Smooth muscle cell (in vitro differentiated cells): ENCODE measurements at regions not wholly inside any gene's neighbourhood (a gene's known extent, or its start where the extent isn't known, plus 50 kb on each side); places are given as distances from the start of the nearest gene placed in this dataset.
"Not testable (repeated sequence)": the region's sequence is repeated elsewhere in the genome, so short reads cannot be mapped to it uniquely, and the experiment has no call there.

Source experiments
- DNase-seq: peaks from one replicate; lab custom pipeline; 2025; ENCODE audit not compliant: unreplicated experiment; lab: John Stamatoyannopoulos, UW
- H2AFZ ChIP-seq: fragments of 200-600 bp; sonication (generic); 2 replicates; pipeline ENCODE4 v1.6.0; 2016; ENCODE audit warnings: antibody characterized with exemption, low read depth, mild to moderate bottlenecking
- H3F3A ChIP-seq: fragments of 200-600 bp; sonication (generic); 2 replicates; pipeline ENCODE4 v1.6.0; 2017; ENCODE audit warnings: antibody characterized with exemption, low read depth
- H3K27ac ChIP-seq: fragments of 200-600 bp; sonication (generic); 2 replicates; pipeline ENCODE4 v1.5.1; 2016; ENCODE audit warnings: low read depth, mild to moderate bottlenecking
- H3K27me3 ChIP-seq: fragments of 200-600 bp; sonication (generic); 2 replicates; pipeline ENCODE4 v1.6.1; 2016; ENCODE audit warnings: low read depth, mild to moderate bottlenecking
- H3K36me3 ChIP-seq: fragments of 200-600 bp; sonication (generic); 2 replicates; pipeline ENCODE4 v1.5.1; 2016; ENCODE audit warnings: low read depth
- H3K4me1 ChIP-seq: fragments of 200-600 bp; sonication (generic); 2 replicates; pipeline ENCODE4 v1.5.1; 2016; ENCODE audit warnings: low read depth
- H3K4me2 ChIP-seq: fragments of 200-600 bp; sonication (generic); 2 replicates; pipeline ENCODE4 v1.6.0; 2016; ENCODE audit warnings: mild to moderate bottlenecking
- H3K4me3 ChIP-seq: fragments of 200-600 bp; sonication (generic); 2 replicates; pipeline ENCODE4 v1.5.1; 2016; ENCODE audit warnings: mild to moderate bottlenecking
- H3K79me2 ChIP-seq: fragments of 200-600 bp; sonication (generic); 2 replicates; pipeline ENCODE4 v1.6.0; 2016; ENCODE audit warnings: low read depth, mild to moderate bottlenecking
- H3K9ac ChIP-seq: fragments of 200-600 bp; sonication (generic); 2 replicates; pipeline ENCODE4 v1.6.0; 2016; ENCODE audit warnings: low read depth
- H3K9me3 ChIP-seq: fragments of 200-600 bp; sonication (generic); replicated peaks from 2 replicates; pipeline ENCODE4 v1.5.1; 2016; ENCODE audit warnings: low read depth
- H4K20me1 ChIP-seq: fragments of 200-600 bp; sonication (generic); 2 replicates; pipeline ENCODE4 v1.6.0; 2016; ENCODE audit warnings: low read depth
- WGBS: methylation state at CpG from one replicate; pipeline ENCODE4 v1.1.7; 2016; ENCODE audit warnings: low lambda C conversion rate; 5-methylcytosine and 5-hydroxymethylcytosine counted together
- TF ChIP-seq, protein P1 (sequence below): fragments of 200-600 bp; sonication (generic); IDR thresholded peaks from 2 replicates; pipeline ENCODE4 v1.5.1; 2017; ENCODE audit warnings: borderline replicate concordance, mild to moderate bottlenecking, antibody characterized with exemption; ENCODE audit not compliant: insufficient read depth, poor library complexity, severe bottlenecking

DNA sequence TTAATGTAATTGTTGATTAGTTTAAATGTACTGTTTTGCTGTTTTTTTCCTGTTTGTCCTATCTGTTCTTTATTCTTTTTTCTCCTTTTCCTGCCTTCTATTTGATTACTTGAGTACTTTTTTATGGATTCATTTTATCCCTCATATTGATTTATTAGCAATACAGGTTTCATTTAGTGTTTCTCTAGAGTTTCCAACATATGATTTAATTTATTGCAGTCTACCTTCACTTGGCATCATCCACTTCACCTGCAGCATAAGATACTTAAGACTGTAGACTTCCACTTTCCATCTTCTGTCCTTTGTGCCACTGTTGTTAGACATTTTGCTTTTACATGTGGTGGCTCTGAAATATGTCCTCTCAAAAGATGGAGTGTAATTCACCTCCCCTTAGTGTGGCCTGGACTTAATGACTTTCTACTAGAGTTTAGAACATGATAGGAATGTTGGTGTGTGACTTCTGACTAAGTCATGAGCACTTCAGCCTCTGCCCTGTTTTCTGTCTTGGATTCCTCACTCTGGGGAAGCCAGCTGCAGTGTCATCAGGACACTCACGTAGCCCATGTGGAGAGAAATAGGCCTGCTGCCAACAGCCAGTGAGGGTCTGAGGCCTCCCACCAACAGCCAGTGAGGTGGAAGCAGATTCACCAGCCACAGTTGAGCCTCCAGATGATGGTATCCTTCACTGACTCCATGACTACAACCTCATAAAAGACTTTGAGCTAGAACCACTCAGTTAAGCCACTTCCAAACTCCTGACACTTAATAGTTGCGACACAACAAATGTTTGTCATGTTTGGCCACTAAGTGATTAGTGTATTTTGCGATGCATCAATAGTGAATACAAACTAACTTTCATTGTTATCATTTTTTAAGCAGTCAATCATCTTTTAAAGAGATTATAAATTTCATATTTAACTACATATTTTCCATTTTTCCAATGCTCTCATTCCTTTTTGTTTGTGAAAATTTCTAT is 643.5 kb upstream of the DPP6 start:
- no peaks in the 10 kb centered on the region for H3K4me1 ChIP-seq
- DNase-seq, result no peak
- H3K4me3 ChIP-seq, result no peak overlapping the region
- no peaks in the 10 kb centered on the region for H3F3A ChIP-seq
- no peak overlapping the region for H3K9ac ChIP-seq
- H3K27ac ChIP-seq, result no peak overlapping the region
- TF ChIP-seq, protein P1, sequence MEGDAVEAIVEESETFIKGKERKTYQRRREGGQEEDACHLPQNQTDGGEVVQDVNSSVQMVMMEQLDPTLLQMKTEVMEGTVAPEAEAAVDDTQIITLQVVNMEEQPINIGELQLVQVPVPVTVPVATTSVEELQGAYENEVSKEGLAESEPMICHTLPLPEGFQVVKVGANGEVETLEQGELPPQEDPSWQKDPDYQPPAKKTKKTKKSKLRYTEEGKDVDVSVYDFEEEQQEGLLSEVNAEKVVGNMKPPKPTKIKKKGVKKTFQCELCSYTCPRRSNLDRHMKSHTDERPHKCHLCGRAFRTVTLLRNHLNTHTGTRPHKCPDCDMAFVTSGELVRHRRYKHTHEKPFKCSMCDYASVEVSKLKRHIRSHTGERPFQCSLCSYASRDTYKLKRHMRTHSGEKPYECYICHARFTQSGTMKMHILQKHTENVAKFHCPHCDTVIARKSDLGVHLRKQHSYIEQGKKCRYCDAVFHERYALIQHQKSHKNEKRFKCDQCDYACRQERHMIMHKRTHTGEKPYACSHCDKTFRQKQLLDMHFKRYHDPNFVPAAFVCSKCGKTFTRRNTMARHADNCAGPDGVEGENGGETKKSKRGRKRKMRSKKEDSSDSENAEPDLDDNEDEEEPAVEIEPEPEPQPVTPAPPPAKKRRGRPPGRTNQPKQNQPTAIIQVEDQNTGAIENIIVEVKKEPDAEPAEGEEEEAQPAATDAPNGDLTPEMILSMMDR, result no peak
- WGBS, result 76% methylated on average over 3 of the region's 3 CpGs
- H4K20me1 ChIP-seq, result no peaks in the 10 kb centered on the region
- no peak overlapping the region for H2AFZ ChIP-seq
- H3K4me2 ChIP-seq, result no peak overlapping the region
- peaks cover under 1% of the 10 kb centered on the region for H3K9me3 ChIP-seq
- no peaks in the 10 kb centered on the region for H3K27me3 ChIP-seq
- no peaks in the 10 kb centered on the region for H3K79me2 ChIP-seq
- no peaks in the 10 kb centered on the region for H3K36me3 ChIP-seq

DNA sequence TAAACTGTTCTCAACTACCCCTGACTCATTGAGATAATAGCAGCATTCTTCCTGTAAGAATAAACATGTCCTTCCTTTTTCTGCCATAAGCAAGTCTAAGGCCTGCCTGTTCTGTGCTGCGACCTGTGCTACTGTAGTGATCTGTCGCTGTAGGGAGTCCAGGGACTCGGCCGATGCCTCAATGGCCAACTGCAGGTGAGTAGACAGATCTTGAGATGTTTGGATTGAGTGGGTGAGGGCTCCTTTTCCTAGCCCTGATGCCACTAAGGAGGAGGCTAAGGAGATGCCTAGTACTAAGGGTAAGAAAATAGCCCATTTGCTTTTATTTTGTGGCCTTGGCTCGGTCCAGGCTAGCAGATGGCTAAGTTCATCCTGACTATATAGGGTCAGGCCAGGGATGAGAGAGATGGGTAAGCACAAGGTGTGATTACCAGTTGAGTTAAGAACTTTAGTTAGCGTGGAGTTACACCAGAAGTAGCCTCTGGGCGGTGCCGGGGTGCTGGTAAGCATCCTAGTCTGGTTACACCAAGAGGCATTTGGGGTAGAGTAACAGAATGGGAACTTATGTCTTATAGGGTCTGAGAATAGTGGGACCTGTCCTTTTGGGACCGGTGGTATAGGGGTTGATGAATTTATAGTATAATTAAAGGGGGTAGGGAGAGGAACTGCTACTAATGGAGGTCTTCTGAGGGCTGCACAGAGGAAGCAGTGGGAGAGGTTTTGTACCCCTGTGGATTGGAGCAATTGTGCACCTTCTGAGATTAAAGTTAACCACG is 642.4 kb upstream of the DPP6 start:
- not testable (repeated sequence) for H3K36me3 ChIP-seq, H4K20me1 ChIP-seq, H3K4me1 ChIP-seq, H3K4me2 ChIP-seq, H2AFZ ChIP-seq, H3K79me2 ChIP-seq, H3K27me3 ChIP-seq, H3K9me3 ChIP-seq, H3F3A ChIP-seq, H3K27ac ChIP-seq, H3K4me3 ChIP-seq, DNase-seq, H3K9ac ChIP-seq
- 85% methylated on average over 10 of the region's 10 CpGs for WGBS

DNA sequence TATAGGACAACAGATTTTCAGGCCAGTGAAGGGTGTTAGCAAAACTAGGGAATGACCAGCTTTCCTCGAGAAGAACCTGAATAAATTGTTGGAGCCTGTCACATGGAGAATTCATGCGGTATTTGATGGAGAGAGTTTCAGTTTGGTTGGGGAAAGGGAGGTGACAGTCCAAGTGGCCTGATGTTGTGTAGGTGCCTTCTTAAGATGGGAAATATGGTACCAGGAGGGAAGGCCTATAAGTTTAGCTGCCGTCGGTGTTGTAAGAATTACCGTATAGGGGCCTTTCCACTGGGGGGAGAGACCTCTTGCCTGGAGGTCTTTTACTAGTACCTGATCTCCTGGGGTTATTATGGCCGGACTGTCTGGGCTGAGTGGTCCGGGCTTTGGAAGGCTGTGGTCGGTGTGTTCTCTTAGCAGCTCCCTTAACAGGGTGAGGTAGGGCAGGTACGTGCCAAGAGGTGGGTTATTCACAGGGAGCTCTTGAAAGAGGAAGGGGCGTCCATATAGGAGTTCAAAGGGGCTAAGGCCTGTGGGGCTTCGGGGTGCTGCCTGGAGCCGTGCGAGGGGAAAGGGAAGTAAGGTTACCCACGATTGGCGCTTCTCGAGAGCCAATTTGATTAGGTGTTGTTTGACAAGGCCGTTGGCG is 641.1 kb upstream of the DPP6 start:
- H3K9me3 ChIP-seq, H3K4me1 ChIP-seq, H3K4me2 ChIP-seq, DNase-seq, H3K27ac ChIP-seq, H3K36me3 ChIP-seq, H3K4me3 ChIP-seq, H3K27me3 ChIP-seq, H3K9ac ChIP-seq, H4K20me1 ChIP-seq, H3K79me2 ChIP-seq, H2AFZ ChIP-seq, H3F3A ChIP-seq: not testable (repeated sequence)
- 89% methylated on average over 18 of the region's 18 CpGs for WGBS

DNA sequence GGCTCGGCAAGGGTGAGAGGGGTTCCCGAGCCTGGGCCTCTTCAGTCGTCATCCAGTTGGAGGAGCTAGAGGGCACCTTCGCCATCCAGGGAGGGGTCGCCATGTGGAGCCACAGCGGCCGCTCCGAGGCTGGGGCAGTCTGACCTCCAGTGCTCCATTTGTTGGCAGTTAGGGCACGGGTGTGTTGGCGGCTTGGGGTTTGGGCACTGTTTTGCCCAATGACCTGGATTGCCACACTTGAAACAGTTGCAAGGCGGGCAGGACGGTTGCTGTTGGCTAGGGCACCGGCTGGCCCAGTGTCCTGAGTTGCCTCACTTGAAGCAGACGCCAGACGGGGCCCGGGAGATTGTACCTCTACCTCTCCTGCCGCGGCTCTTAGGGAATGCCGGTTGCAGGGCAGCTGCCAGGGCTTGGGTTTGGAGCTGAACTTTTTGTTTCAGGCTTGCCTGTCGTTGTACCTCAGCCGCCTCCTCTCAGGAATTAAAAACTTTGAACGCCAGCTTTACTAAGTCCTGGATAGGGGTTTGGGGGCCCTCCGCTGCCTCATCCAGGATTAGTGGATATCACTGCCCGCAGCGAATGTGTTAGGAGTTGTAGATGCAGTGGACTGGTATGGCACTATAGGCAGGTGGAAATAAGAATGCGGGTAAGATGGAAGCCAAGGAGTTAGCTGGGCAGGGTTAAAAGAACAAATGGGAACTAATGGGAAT is 639.9 kb upstream of the DPP6 start:
- H3K9me3 ChIP-seq, H3K4me3 ChIP-seq, H2AFZ ChIP-seq, H3K4me1 ChIP-seq, H3K79me2 ChIP-seq, H3K4me2 ChIP-seq, H4K20me1 ChIP-seq, H3K27me3 ChIP-seq, H3K9ac ChIP-seq, H3F3A ChIP-seq, H3K27ac ChIP-seq, DNase-seq, H3K36me3 ChIP-seq: not testable (repeated sequence)
- 93% methylated on average over 26 of the region's 26 CpGs for WGBS

DNA sequence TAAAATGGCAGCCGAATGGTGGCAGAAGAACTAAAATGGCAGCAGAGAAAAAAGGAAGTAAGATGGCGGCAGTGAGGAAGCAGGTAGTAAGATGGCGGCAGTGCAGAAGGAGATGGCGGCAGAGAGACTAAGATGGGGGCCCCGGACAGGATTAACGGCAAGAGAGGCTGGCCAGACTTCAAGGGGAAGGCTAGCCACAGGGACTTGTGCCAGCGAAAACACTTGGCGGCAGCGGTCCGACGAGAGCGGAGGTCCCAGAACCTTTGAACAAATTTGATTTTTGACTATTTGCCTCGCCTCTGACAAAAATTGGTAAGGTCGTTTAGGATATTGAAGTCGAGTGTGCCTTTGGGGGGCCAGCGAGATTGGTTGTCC is 639.4 kb upstream of the DPP6 start:
- DNase-seq, H3K9me3 ChIP-seq: not testable (repeated sequence)

More for the DNA sequence above, 639.4 kb upstream of the DPP6 start:
- not testable (repeated sequence) for H3K27ac ChIP-seq, H4K20me1 ChIP-seq, H3K79me2 ChIP-seq, H3K4me3 ChIP-seq, H2AFZ ChIP-seq, H3K9ac ChIP-seq, H3F3A ChIP-seq, H3K4me2 ChIP-seq, H3K4me1 ChIP-seq, H3K27me3 ChIP-seq, H3K36me3 ChIP-seq
- WGBS, result 90% methylated on average over 16 of the region's 16 CpGs
